ENCODE measurements at regions not wholly inside any gene's neighbourhood (a gene's known extent, or its start where the extent isn't known, plus 50 kb on each side); places are given as distances from the start of the nearest gene placed in this dataset.

GRCh38 chr22:49253656-49254055 lies 574.0 kb downstream of the BRD1 start:
- no peak for TF ChIP-seq POLR2A (IDR thresholded peaks at IDR 0.05)
- TF ChIP-seq CTCF (IDR thresholded peaks at IDR 0.05) = no peak
- no peak for TF ChIP-seq POLR2AphosphoS5 (IDR thresholded peaks at IDR 0.05)
- TF ChIP-seq EP300 (IDR thresholded peaks at IDR 0.05) = no peak
